CD4-positive, alpha-beta T cell (primary cell): ENCODE measurements at regions not wholly inside any gene's neighbourhood (a gene's known extent, or its start where the extent isn't known, plus 50 kb on each side); places are given as distances from the start of the nearest gene placed in this dataset.

ENCODE experiments used
- ATAC-seq: fragments of 200-7000 bp; cut with Tn5 transposase; one replicate; pipeline ENCODE4 v1.10.0; 2022; ENCODE audit warnings: mild to moderate bottlenecking; ENCODE audit not compliant: poor library complexity
- CTCF ChIA-PET: fragments of 350-600 bp; sonication (Branson Sonifier 250); formaldehyde crosslinking; loops from one replicate; lab custom pipeline; 2021; ENCODE audit warnings: antibody characterized with exemption, inconsistent platforms; lab: Charles Lee
- POLR2A ChIA-PET: fragments of 350-600 bp; sonication (Branson Sonifier 250); formaldehyde crosslinking; loops from one replicate; lab custom pipeline; 2021; ENCODE audit warnings: antibody characterized with exemption, inconsistent platforms; lab: Charles Lee
- DNase-seq, 14 experiments: peaks; one replicate each; pipeline ENCODE4 v3.0.0-alpha.2; 2013 to 2020; ENCODE audit warnings: mixed read lengths in 2 of 14
- H3K27ac ChIP-seq, 2 donors: one replicate each; pipeline versions ENCODE4 v1.5.1 to v1.7.0; 2013; ENCODE audit warnings: low read length in 2 of 2, low read depth in 1 of 2, mild to moderate bottlenecking in 1 of 2
- H3K27me3 ChIP-seq, 2 experiments: 1 replicate in 1 of 2; 2 replicates in 1 of 2; pipeline versions ENCODE4 v1.6.1 to v1.7.0; 2013; ENCODE audit warnings: low read length in 2 of 2, control low read depth in 1 of 2, mild to moderate bottlenecking in 1 of 2, moderate library complexity in 1 of 2; ENCODE audit not compliant: insufficient read depth in 2 of 2, control insufficient read depth in 1 of 2
- H3K36me3 ChIP-seq: one replicate; pipeline ENCODE4 v1.6.1; 2013; ENCODE audit warnings: low read length, control low read depth; ENCODE audit not compliant: insufficient read depth
- H3K4me1 ChIP-seq: one replicate; pipeline ENCODE4 v1.6.1; 2013; ENCODE audit warnings: low read length, control low read depth; ENCODE audit not compliant: insufficient read depth
- H3K4me3 ChIP-seq: one replicate; pipeline ENCODE4 v1.5.1; 2013; ENCODE audit warnings: mild to moderate bottlenecking, low read length, moderate library complexity
- H3K9me3 ChIP-seq, 2 experiments: 1 replicate in 1 of 2; 2 replicates in 1 of 2; pipeline versions ENCODE4 v1.6.1 to v1.7.0; 2013; ENCODE audit warnings: low read length in 2 of 2, mild to moderate bottlenecking in 2 of 2, control low read depth in 1 of 2, moderate library complexity in 1 of 2; ENCODE audit not compliant: control insufficient read depth in 1 of 2, insufficient read depth in 1 of 2
- H3K27ac Mint-ChIP-seq: one replicate; pipeline ENCODE4 v1.8.0; 2020; ENCODE audit warnings: mixed read lengths
- H3K27me3 Mint-ChIP-seq: one replicate; pipeline ENCODE4 v1.8.0; 2021; ENCODE audit warnings: mixed read lengths
- H3K36me3 Mint-ChIP-seq: one replicate; pipeline ENCODE4 v1.8.0; 2021; ENCODE audit warnings: low read depth, mixed read lengths
- H3K4me1 Mint-ChIP-seq: one replicate; pipeline ENCODE4 v1.8.0; 2021; ENCODE audit warnings: low read depth, mixed read lengths
- H3K4me3 Mint-ChIP-seq: one replicate; pipeline ENCODE4 v1.8.0; 2020; ENCODE audit warnings: mild to moderate bottlenecking, mixed read lengths
- H3K9me3 Mint-ChIP-seq: one replicate; pipeline ENCODE4 v1.8.0; 2020; ENCODE audit warnings: mixed read lengths
- CTCF ChIP-seq: fragments of 200-600 bp; IDR thresholded peaks from one replicate; pipeline ENCODE4 v1.8.0; 2022; ENCODE audit warnings: antibody characterized with exemption, mild to moderate bottlenecking
- intact Hi-C, 2 experiments: fragments of 100-400 bp; cut with DNase I in 1 of 2; cut with micrococcal nuclease in 1 of 2; formaldehyde crosslinking; loops; one replicate each; pipeline versions ENCODE4 v1.15.1 to v1.9.0; 2023 to 2025; cut with DNase I, micrococcal nuclease

- no peaks in the 10 kb centered on the region for H3K9me3 ChIP-seq
- ChIA-PET POLR2A (no interaction called here), CTCF (no interaction called here)
- no peaks in the 10 kb centered on the region for H3K27me3 ChIP-seq
- H3K4me3 Mint-ChIP-seq: no peak overlapping the region
- H3K27me3 Mint-ChIP-seq: no peaks in the 10 kb centered on the region
- H3K4me3 ChIP-seq: no peak overlapping the region
- no peaks in the 10 kb centered on the region for H3K36me3 ChIP-seq
- intact Hi-C loops: no loop called here
- H3K4me1 ChIP-seq: peaks cover 5% of the 10 kb centered on the region
- H3K27ac ChIP-seq: no peak overlapping the region
- DNase-seq (no peak), ATAC-seq (no peak)
- no peaks in the 10 kb centered on the region for H3K9me3 Mint-ChIP-seq
- H3K27ac Mint-ChIP-seq: no peak overlapping the region
- no peaks in the 10 kb centered on the region for H3K36me3 Mint-ChIP-seq
- H3K4me1 Mint-ChIP-seq: peaks cover 13% of the 10 kb centered on the region
- TF ChIP-seq CTCF: no peak
Observed at GRCh38 chr2:207469451-207469850, 60.3 kb upstream of the CREB1 start.

- Mint-ChIP-seq H3K9me3 (no peaks in the 10 kb centered on the region), H3K4me3 (no peak overlapping the region), H3K4me1 (peaks cover 20% of the 10 kb centered on the region), H3K27ac (no peak overlapping the region), H3K36me3 (no peaks in the 10 kb centered on the region), H3K27me3 (no peaks in the 10 kb centered on the region)
- H3K27ac ChIP-seq: no peak overlapping the region
- intact Hi-C loops: loop anchor here in 1 of 2 experiments (5.0 to 10.0 kb wide), 4 partner anchors 333 to 1303 kb away; no protein-coding TSS in a partner anchor
- peaks cover 5% of the 10 kb centered on the region for H3K4me1 ChIP-seq
- H3K27me3 ChIP-seq: no peaks in the 10 kb centered on the region
- no peaks in the 10 kb centered on the region for H3K36me3 ChIP-seq
- ChIA-PET POLR2A (interaction anchor here (0.6 to 0.7 kb wide), 2 partner anchors 98 to 954 kb away, joined by 3 to 4 read pairs; no protein-coding TSS in a partner anchor), CTCF (no interaction called here)
- TF ChIP-seq CTCF: no peak
- no peak for DNase-seq
- H3K9me3 ChIP-seq: no peaks in the 10 kb centered on the region
- no peak for ATAC-seq
- no peak overlapping the region for H3K4me3 ChIP-seq
Observed at GRCh38 chr2:207469943-207470729, 59.6 kb upstream of the CREB1 start.

GRCh38 chr2:207471261-207471660 is 58.5 kb upstream of the CREB1 start:
- ATAC-seq: no peak

More at GRCh38 chr2:207471261-207471660, 58.5 kb upstream of the CREB1 start:
- H3K36me3 ChIP-seq: no peaks in the 10 kb centered on the region
- POLR2A ChIA-PET: interaction anchor here (0.7 kb wide), 1 partner anchor 97 kb away, joined by 3 read pairs; no protein-coding TSS in a partner anchor
- H3K27ac ChIP-seq: no peak overlapping the region
- CTCF ChIA-PET: no interaction called here
- peaks cover 5% of the 10 kb centered on the region for H3K4me1 ChIP-seq
- no peak overlapping the region for H3K4me3 ChIP-seq
- H3K4me3 Mint-ChIP-seq: no peak overlapping the region
- H3K27me3 Mint-ChIP-seq: no peaks in the 10 kb centered on the region
- no peaks in the 10 kb centered on the region for H3K27me3 ChIP-seq
- DNase-seq: no peak
- H3K27ac Mint-ChIP-seq: no peak overlapping the region
- no peaks in the 10 kb centered on the region for H3K9me3 Mint-ChIP-seq
- intact Hi-C loops: loop anchor here in 1 of 2 experiments (5.0 to 10.0 kb wide), 4 partner anchors 334 to 1304 kb away; no protein-coding TSS in a partner anchor
- H3K36me3 Mint-ChIP-seq: no peaks in the 10 kb centered on the region
- H3K9me3 ChIP-seq: no peaks in the 10 kb centered on the region
- no peak for TF ChIP-seq CTCF
- peaks cover 23% of the 10 kb centered on the region for H3K4me1 Mint-ChIP-seq
